ENCODE measurements at regions not wholly inside any gene's neighbourhood (a gene's known extent, or its start where the extent isn't known, plus 50 kb on each side); places are given as distances from the start of the nearest gene placed in this dataset.

GRCh38 chr4:36006226-36006625 lies 238.1 kb downstream of the ARAP2 start:
- no peak for DNase-seq (ENCODE audit: low spot score)
- H3K27me3 Mint-ChIP-seq (ENCODE audit: insufficient read depth, low read depth): no peaks in the 10 kb centered on the region
- Histone ChIP-seq H3K36me3 (no peaks in the 10 kb centered on the region), H3K4me3 (no peak overlapping the region), H3K9ac (no peak overlapping the region), H3K27me3 (no peaks in the 10 kb centered on the region), H3K9me3 (ENCODE audit: low read depth) (no peaks in the 10 kb centered on the region), H4K20me1 (ENCODE audit: low read depth) (no peaks in the 10 kb centered on the region), H3K79me2 (ENCODE audit: low read depth) (no peaks in the 10 kb centered on the region), H3K4me1 (no peaks in the 10 kb centered on the region), H3K27ac (no peak overlapping the region), H3F3A (ENCODE audit: low read depth) (no peaks in the 10 kb centered on the region), H3K4me2 (no peak overlapping the region), H2AFZ (replicated peaks) (no peak overlapping the region)
- H3K36me3 Mint-ChIP-seq: no peaks in the 10 kb centered on the region
- H3K9me3 Mint-ChIP-seq: no peaks in the 10 kb centered on the region
- H3K27ac Mint-ChIP-seq: no peak overlapping the region
- no peak overlapping the region for H3K4me3 Mint-ChIP-seq
- H3K4me1 Mint-ChIP-seq: no peaks in the 10 kb centered on the region
- no peak for TF ChIP-seq EZH2phosphoT487 (IDR thresholded peaks at IDR 0.05)
- TF ChIP-seq EZH2 (IDR thresholded peaks at IDR 0.05): no peak
- TF ChIP-seq CTCF (IDR thresholded peaks at IDR 0.05): no peak

- Histone ChIP-seq H3K27ac (no peak overlapping the region), H3K27me3 (no peaks in the 10 kb centered on the region), H3K4me2 (no peak overlapping the region), H3K4me3 (no peak overlapping the region), H3K9me3 (ENCODE audit: low read depth) (no peaks in the 10 kb centered on the region), H2AFZ (replicated peaks) (no peak overlapping the region), H3K79me2 (ENCODE audit: low read depth) (no peaks in the 10 kb centered on the region), H3K4me1 (no peaks in the 10 kb centered on the region), H3F3A (ENCODE audit: low read depth) (no peaks in the 10 kb centered on the region), H3K36me3 (no peaks in the 10 kb centered on the region), H4K20me1 (ENCODE audit: low read depth) (no peaks in the 10 kb centered on the region), H3K9ac (no peak overlapping the region)
- Mint-ChIP-seq H3K27ac (no peak overlapping the region), H3K9me3 (no peaks in the 10 kb centered on the region), H3K4me1 (no peaks in the 10 kb centered on the region), H3K4me3 (no peak overlapping the region), H3K36me3 (no peaks in the 10 kb centered on the region), H3K27me3 (ENCODE audit: insufficient read depth, low read depth) (no peaks in the 10 kb centered on the region)
- TF ChIP-seq CTCF (IDR thresholded peaks at IDR 0.05): no peak
- TF ChIP-seq EZH2phosphoT487 (IDR thresholded peaks at IDR 0.05): no peak
- no peak for TF ChIP-seq EZH2 (IDR thresholded peaks at IDR 0.05)
- DNase-seq (ENCODE audit: low spot score): no peak
Measured at GRCh38 chr4:36010397-36010929, 233.9 kb downstream of the ARAP2 start.

GRCh38 chr4:36011381-36011780 lies 232.9 kb downstream of the ARAP2 start:
- Histone ChIP-seq H3K4me2 (no peak overlapping the region), H4K20me1 (ENCODE audit: low read depth) (no peaks in the 10 kb centered on the region), H3F3A (ENCODE audit: low read depth) (no peaks in the 10 kb centered on the region), H3K36me3 (no peaks in the 10 kb centered on the region), H3K9me3 (ENCODE audit: low read depth) (no peaks in the 10 kb centered on the region), H2AFZ (replicated peaks) (no peak overlapping the region), H3K4me3 (no peak overlapping the region), H3K9ac (no peak overlapping the region), H3K27ac (no peak overlapping the region), H3K4me1 (no peaks in the 10 kb centered on the region), H3K27me3 (no peaks in the 10 kb centered on the region), H3K79me2 (ENCODE audit: low read depth) (no peaks in the 10 kb centered on the region)
- no peak overlapping the region for H3K4me3 Mint-ChIP-seq
- H3K9me3 Mint-ChIP-seq: no peaks in the 10 kb centered on the region
- H3K4me1 Mint-ChIP-seq: no peaks in the 10 kb centered on the region
- DNase-seq (ENCODE audit: low spot score): no peak
- no peak for TF ChIP-seq CTCF (IDR thresholded peaks at IDR 0.05)
- TF ChIP-seq EZH2phosphoT487 (IDR thresholded peaks at IDR 0.05): no peak
- no peak for TF ChIP-seq EZH2 (IDR thresholded peaks at IDR 0.05)
- no peak overlapping the region for H3K27ac Mint-ChIP-seq
- no peaks in the 10 kb centered on the region for H3K27me3 Mint-ChIP-seq (ENCODE audit: insufficient read depth, low read depth)
- H3K36me3 Mint-ChIP-seq: no peaks in the 10 kb centered on the region

Measured in neural progenitor cell (in vitro differentiated cells).